MM.1S (cell line): ENCODE measurements at regions not wholly inside any gene's neighbourhood (a gene's known extent, or its start where the extent isn't known, plus 50 kb on each side); places are given as distances from the start of the nearest gene placed in this dataset.

Experiments used
- DNase-seq: peaks from one replicate; pipeline ENCODE4 v3.0.0-alpha.2; 2015
- H2AFZ ChIP-seq: fragments of 300-600 bp; sonication (generic); 2 replicates; pipeline ENCODE4 v1.6.0; 2016; ENCODE audit warnings: antibody characterized with exemption, low read length
- H3F3A ChIP-seq: fragments of 300-600 bp; sonication (generic); 2 replicates; pipeline ENCODE4 v1.6.1; 2016; ENCODE audit warnings: mild to moderate bottlenecking, antibody characterized with exemption, low read length, moderate library complexity, mixed read lengths; ENCODE audit not compliant: insufficient read depth
- H3K27ac ChIP-seq: fragments of 300-600 bp; sonication (generic); 2 replicates; pipeline ENCODE4 v1.5.1; 2016; ENCODE audit warnings: mild to moderate bottlenecking, low read length
- H3K27me3 ChIP-seq: fragments of 300-600 bp; sonication (generic); replicated peaks from 2 replicates; pipeline ENCODE4 v1.6.0; 2016; ENCODE audit warnings: low read length; ENCODE audit not compliant: insufficient read depth
- H3K36me3 ChIP-seq: fragments of 300-600 bp; sonication (generic); replicated peaks from 2 replicates; pipeline ENCODE4 v1.6.1; 2016; ENCODE audit warnings: mild to moderate bottlenecking, low read length, mixed read lengths; ENCODE audit not compliant: insufficient read depth
- H3K4me1 ChIP-seq: fragments of 300-600 bp; sonication (generic); 2 replicates; pipeline ENCODE4 v1.6.1; 2016; ENCODE audit warnings: low read length, mixed read lengths
- H3K4me2 ChIP-seq: fragments of 300-600 bp; sonication (generic); 2 replicates; pipeline ENCODE4 v1.6.0; 2016; ENCODE audit warnings: low read depth, low read length
- H3K4me3 ChIP-seq: fragments of 300-600 bp; sonication (generic); 2 replicates; pipeline ENCODE4 v1.5.1; 2016; ENCODE audit warnings: low read length, mixed read lengths
- H3K79me2 ChIP-seq: fragments of 300-600 bp; sonication (generic); 2 replicates; pipeline ENCODE4 v1.6.1; 2016; ENCODE audit warnings: mixed run types, low read length, mixed read lengths
- H3K9ac ChIP-seq: fragments of 300-600 bp; sonication (generic); 2 replicates; pipeline ENCODE4 v1.6.1; 2016; ENCODE audit warnings: low read length, mixed read lengths
- H3K9me2 ChIP-seq: fragments of 300-600 bp; sonication (generic); replicated peaks from 2 replicates; pipeline ENCODE4 v1.6.1; 2016; ENCODE audit warnings: mild to moderate bottlenecking, low read length, mixed read lengths; ENCODE audit not compliant: insufficient read depth
- H3K9me3 ChIP-seq: fragments of 300-600 bp; sonication (generic); replicated peaks from 2 replicates; pipeline ENCODE4 v1.6.1; 2016; ENCODE audit warnings: mild to moderate bottlenecking, low read length, mixed read lengths; ENCODE audit not compliant: insufficient read depth
- H4K20me1 ChIP-seq: fragments of 300-600 bp; sonication (generic); 2 replicates; pipeline ENCODE4 v1.6.1; 2016; ENCODE audit warnings: mild to moderate bottlenecking, low read length, moderate library complexity, mixed read lengths; ENCODE audit not compliant: insufficient read depth
- CTCF ChIP-seq: fragments of 300-600 bp; sonication (generic); IDR thresholded peaks from 2 replicates; pipeline ENCODE4 v1.5.1; 2016; ENCODE audit warnings: antibody characterized with exemption, low read length, mixed read lengths
- EZH2 ChIP-seq: fragments of 300-600 bp; sonication (generic); optimal IDR thresholded peaks from 2 replicates; pipeline ENCODE3; 2017; ENCODE audit warnings: low read depth, mild to moderate bottlenecking, antibody characterized with exemption, low read length, mixed read lengths
- EZH2phosphoT487 ChIP-seq: fragments of 300-600 bp; sonication (generic); IDR thresholded peaks from 2 replicates; pipeline ENCODE4 v1.6.1; 2018; ENCODE audit warnings: antibody characterized with exemption, low read length

GRCh38 chr17:12250973-12251372 lies 230.3 kb downstream of the MAP2K4 start:
- Histone ChIP-seq H3K9me2 (no peaks in the 10 kb centered on the region), H3F3A (no peaks in the 10 kb centered on the region), H3K4me2 (no peak overlapping the region), H3K9me3 (no peaks in the 10 kb centered on the region), H3K36me3 (no peaks in the 10 kb centered on the region), H3K9ac (no peak overlapping the region), H3K4me3 (no peak overlapping the region), H2AFZ (no peak overlapping the region), H3K79me2 (no peaks in the 10 kb centered on the region), H3K27me3 (no peaks in the 10 kb centered on the region), H4K20me1 (no peaks in the 10 kb centered on the region), H3K27ac (no peak overlapping the region), H3K4me1 (no peaks in the 10 kb centered on the region)
- DNase-seq: no peak
- TF ChIP-seq EZH2phosphoT487 (no peak), CTCF (no peak), EZH2 (no peak)

- H3K4me2 ChIP-seq: no peak overlapping the region
- no peaks in the 10 kb centered on the region for H3K9me3 ChIP-seq
- H3F3A ChIP-seq: no peaks in the 10 kb centered on the region
- H3K9ac ChIP-seq: no peak overlapping the region
- H3K36me3 ChIP-seq: no peaks in the 10 kb centered on the region
- H3K9me2 ChIP-seq: no peaks in the 10 kb centered on the region
- no peak for TF ChIP-seq CTCF
- no peak overlapping the region for H2AFZ ChIP-seq
- no peaks in the 10 kb centered on the region for H3K4me1 ChIP-seq
- no peak overlapping the region for H3K4me3 ChIP-seq
- H3K27me3 ChIP-seq: no peaks in the 10 kb centered on the region
- no peaks in the 10 kb centered on the region for H3K79me2 ChIP-seq
- H4K20me1 ChIP-seq: no peaks in the 10 kb centered on the region
- no peak for DNase-seq
- H3K27ac ChIP-seq: no peak overlapping the region
These were observed 231.8 kb downstream of the MAP2K4 start for GRCh38 chr17:12252462-12252861.

- DNase-seq: no peak
- H3K9me2 ChIP-seq: no peaks in the 10 kb centered on the region
- H3K4me3 ChIP-seq: no peak overlapping the region
- no peaks in the 10 kb centered on the region for H3K27me3 ChIP-seq
- no peak overlapping the region for H3K9ac ChIP-seq
- H2AFZ ChIP-seq: no peak overlapping the region
- TF ChIP-seq CTCF: no peak
- TF ChIP-seq EZH2: no peak
- H3K79me2 ChIP-seq: no peaks in the 10 kb centered on the region
- no peaks in the 10 kb centered on the region for H3K36me3 ChIP-seq
- H3K4me1 ChIP-seq: no peaks in the 10 kb centered on the region
- no peak overlapping the region for H3K27ac ChIP-seq
- H3K4me2 ChIP-seq: no peak overlapping the region
- no peaks in the 10 kb centered on the region for H3F3A ChIP-seq
- H3K9me3 ChIP-seq: no peaks in the 10 kb centered on the region
- no peaks in the 10 kb centered on the region for H4K20me1 ChIP-seq
These were observed 233.8 kb downstream of the MAP2K4 start for GRCh38 chr17:12254460-12254859.

GRCh38 chr17:12256380-12256995 lies 235.8 kb downstream of the MAP2K4 start:
- Histone ChIP-seq H3K4me2 (no peak overlapping the region), H3K4me3 (no peak overlapping the region)
- TF ChIP-seq EZH2 (no peak), CTCF (peak; percentile 58)

More at GRCh38 chr17:12256380-12256995, 235.8 kb downstream of the MAP2K4 start:
- peak; percentile 15 for DNase-seq
- Histone ChIP-seq H4K20me1 (no peaks in the 10 kb centered on the region), H3K9me2 (no peaks in the 10 kb centered on the region), H3K4me1 (no peaks in the 10 kb centered on the region), H3K9ac (no peak overlapping the region), H3K27me3 (no peaks in the 10 kb centered on the region), H3K27ac (no peak overlapping the region), H3F3A (no peaks in the 10 kb centered on the region), H2AFZ (no peak overlapping the region), H3K79me2 (no peaks in the 10 kb centered on the region), H3K9me3 (no peaks in the 10 kb centered on the region), H3K36me3 (no peaks in the 10 kb centered on the region)
